ENCODE measurements at regions not wholly inside any gene's neighbourhood (a gene's known extent, or its start where the extent isn't known, plus 50 kb on each side); places are given as distances from the start of the nearest gene placed in this dataset.
"Not testable (repeated sequence)": the region's sequence is repeated elsewhere in the genome, so short reads cannot be mapped to it uniquely, and the experiment has no call there.

GRCh38 chrX:74251006-74251930 is 52.7 kb upstream of the ZCCHC13 start:
- no peak for DNase-seq

DNA sequence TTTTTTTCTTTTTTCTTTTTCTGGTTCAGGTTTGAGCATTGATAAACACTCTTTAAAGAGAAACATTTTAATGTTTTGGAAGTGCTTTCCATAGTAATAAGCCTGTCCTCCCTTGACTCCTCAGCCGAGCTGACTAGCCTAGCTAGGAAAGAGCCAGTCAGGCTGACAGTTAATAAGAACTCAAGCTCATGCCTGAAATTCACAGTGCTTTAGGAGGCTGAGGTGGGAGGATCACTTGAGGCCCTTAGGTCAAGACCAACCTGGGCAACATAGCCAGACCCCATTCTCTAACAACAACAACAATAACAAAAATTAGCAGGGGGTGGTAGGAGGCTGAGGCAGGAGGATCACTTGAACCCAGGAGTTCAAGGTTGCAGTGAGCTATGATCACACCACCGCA is 53.4 kb upstream of the ZCCHC13 start:
- DNase-seq, result no peak

DNA sequence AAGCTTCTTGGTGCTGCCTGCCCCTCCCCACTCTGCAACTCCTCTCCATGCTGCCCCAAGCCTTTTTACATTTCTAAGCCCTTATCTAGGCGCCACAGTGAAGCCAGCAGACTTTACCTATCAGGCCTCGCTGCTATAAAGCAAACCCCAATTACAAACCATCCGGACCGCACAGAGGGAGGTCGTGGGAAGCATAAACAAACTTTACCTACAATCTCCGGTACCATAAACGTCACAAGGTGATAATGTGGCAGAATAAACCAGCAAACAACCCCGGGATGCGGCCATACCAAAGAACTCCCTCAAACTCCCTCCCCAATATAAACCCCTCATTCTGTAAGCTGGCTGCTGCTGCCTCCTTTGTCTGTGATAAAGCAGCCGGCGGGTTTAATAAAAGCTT is 54.0 kb upstream of the ZCCHC13 start:
- no peak for DNase-seq

DNA sequence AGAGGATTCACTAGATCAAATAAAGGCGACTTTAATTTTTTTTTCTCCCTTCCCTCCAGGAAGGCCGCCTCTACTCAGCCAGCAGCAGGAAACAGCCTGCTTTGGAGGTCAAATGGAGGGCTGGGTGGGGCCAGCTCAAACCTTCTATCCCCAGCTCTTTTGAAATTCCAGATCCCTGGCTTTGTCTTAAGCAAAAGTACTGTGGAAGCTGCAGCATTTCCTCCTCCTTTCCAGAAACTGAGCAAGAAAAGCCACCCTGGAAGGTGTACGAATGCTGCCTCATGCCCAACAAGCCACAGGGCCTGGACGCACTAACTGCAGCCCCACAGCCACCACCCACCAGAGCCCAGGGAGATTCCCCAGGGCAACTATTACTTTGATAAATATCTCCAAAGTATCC is 55.1 kb upstream of the ZCCHC13 start:
- DNase-seq, result no peak

- no peak for DNase-seq
These were observed 57.5 kb upstream of the ZCCHC13 start for GRCh38 chrX:74246524-74246923.

- DNase-seq, result no peak
These were observed 61.4 kb upstream of the ZCCHC13 start for GRCh38 chrX:74242484-74243138.

- DNase-seq, result no peak
These were observed 61.9 kb upstream of the ZCCHC13 start for GRCh38 chrX:74242050-74242449.

GRCh38 chrX:74238771-74239170 is 65.2 kb upstream of the ZCCHC13 start:
- no peak for DNase-seq

- no peak for DNase-seq
These were observed 69.2 kb upstream of the ZCCHC13 start for GRCh38 chrX:74234818-74235217.

DNA sequence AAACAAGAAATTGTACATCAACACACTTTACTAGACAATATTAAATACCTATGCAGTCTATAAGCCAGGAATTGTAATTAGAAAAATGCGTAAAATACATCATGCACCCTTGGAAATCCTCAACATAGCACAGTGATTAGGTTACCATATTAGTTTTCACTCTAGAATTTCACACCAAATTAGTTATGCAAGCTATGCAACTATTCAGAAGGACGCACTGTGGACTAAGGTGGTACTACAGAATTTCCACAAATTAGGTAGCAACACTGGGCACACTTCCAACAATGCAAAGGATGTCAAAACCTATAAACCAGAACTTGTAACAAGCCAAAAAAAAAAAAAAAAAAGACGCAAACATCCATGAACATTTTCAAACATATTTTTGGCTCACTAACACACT is 71.1 kb upstream of the ZCCHC13 start:
- DNase-seq, result no peak

GRCh38 chrX:74231625-74232024 is 72.4 kb upstream of the ZCCHC13 start:
- no peak for DNase-seq

- DNase-seq, result no peak
These were observed 73.9 kb upstream of the ZCCHC13 start for GRCh38 chrX:74230094-74230493.

GRCh38 chrX:74225111-74225510 is 78.9 kb upstream of the ZCCHC13 start:
- no peak for DNase-seq

DNA sequence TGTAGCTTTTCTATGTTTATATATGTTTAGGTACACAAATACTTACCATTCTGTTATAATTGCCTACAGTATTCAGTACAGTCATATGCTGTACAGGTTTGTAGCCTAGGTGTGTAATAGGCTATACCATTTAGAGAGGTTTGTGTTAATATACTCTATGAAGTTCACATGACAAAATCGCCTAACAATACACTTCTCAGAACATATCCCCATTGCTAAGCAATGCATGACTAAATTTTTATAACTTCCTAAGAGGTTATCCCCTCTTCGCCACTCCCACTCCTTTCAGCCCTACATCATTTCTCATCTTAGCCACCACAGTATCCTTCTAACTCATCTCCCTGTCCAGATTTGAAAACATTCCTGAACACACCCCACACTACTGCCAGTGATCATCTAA is 83.7 kb upstream of the ZCCHC13 start:
- no peak for DNase-seq

DNA sequence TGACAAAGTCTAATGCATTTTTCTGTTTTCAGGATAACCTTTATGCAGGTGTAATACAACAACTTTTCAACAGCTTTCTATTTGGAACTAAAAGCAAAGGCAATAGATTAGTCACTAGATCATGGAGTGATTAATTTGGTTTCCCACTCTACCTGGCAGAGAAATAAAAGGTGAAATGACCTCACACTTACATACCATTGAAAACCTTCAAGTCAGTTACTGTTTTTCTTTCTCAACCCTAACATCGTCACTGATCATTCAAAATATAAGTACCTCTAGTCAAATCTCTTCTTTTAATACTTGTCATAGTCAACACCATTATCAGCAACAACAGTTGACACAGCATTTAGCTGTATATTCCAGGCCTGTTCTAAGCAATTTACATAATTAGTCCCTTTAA is 85.1 kb upstream of the ZCCHC13 start:
- no peak for DNase-seq

DNA sequence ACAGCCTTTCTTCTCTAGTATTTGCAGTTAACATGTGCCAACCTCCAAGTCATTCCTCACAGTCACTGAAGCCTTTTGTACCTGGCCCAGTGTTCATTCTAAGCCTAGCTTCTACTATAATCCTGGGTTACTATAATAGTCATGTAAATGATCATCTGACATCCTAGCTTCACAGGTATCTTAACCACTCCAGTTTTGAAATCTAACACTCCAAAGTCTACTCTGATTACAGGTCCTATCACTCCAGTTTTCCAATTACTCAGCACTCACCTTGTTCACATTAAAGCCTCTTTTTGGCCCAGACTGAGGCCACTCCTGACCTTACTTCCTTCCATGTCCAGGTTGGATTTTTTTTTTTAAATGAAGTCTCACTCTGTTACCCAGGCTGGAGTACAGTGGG is 87.6 kb upstream of the ZCCHC13 start:
- DNase-seq, result no peak

GRCh38 chrX:74211911-74212310 is 92.1 kb upstream of the ZCCHC13 start:
- DNase-seq, result no peak

- DNase-seq, result no peak
These were observed 96.4 kb upstream of the ZCCHC13 start for GRCh38 chrX:74207539-74207938.

GRCh38 chrX:74195605-74196004 is 108.4 kb upstream of the ZCCHC13 start:
- DNase-seq, result no peak

- DNase-seq, result no peak
These were observed 108.9 kb upstream of the ZCCHC13 start for GRCh38 chrX:74195120-74195519.

DNA sequence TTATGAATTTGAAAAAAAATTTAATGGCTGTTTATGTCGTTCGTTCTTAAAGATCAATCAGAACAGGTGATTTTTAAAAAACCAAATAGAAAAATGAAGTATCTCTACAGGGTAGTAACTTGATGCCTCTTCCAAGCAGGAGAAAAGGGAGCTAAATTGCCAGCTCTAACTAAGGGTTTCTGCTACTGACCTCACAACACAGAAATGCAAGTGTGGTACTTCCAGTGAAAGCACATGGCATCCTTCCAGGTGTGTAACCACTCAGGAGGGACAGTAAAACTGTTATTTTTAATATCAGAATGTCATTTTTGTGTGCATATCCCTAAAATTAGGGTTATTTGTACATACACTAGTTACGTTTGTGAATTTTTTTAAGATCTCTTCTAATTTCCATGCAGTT is 116.8 kb upstream of the ZCCHC13 start:
- DNase-seq, result no peak

DNA sequence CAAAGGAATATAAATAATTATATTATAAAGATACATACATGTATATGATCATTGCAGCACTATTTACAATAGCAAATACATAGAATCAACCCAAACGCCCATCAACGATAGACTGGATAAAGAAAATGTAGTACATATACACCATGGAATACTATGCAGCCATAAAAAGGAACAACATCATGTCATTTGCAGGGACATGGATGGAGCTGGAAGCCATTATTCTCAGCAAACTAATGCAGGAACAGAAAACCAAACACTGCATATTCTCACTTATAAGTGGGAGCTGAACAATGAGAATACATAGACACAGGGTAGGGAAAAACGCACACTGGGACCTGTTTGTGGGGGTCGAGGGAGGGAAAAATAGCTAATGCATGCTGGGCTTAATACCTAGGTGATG is 120.9 kb upstream of the ZCCHC13 start:
- DNase-seq, result not testable (repeated sequence)

DNA sequence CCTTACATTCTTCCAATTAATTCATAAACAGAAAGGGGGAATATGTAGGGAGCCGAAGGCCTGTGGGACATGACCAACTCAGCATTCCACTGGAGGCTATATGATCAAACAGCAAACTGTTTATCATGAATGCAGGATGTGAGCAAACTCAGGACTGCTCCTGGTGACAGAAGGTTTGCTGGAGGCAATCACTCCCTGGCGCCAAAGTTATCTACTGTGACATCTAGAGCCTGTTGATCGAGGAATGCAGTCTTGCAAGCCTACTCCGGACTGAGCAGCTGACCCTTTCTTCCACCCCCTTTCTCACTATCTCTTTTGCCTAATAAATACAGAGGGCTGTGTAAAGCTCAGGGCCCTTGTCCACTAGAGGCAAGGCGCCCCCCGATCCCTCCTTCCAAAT is 122.0 kb upstream of the ZCCHC13 start:
- not testable (repeated sequence) for DNase-seq

- DNase-seq, result no peak
These were observed 123.3 kb upstream of the ZCCHC13 start for GRCh38 chrX:74180716-74181115.

DNA sequence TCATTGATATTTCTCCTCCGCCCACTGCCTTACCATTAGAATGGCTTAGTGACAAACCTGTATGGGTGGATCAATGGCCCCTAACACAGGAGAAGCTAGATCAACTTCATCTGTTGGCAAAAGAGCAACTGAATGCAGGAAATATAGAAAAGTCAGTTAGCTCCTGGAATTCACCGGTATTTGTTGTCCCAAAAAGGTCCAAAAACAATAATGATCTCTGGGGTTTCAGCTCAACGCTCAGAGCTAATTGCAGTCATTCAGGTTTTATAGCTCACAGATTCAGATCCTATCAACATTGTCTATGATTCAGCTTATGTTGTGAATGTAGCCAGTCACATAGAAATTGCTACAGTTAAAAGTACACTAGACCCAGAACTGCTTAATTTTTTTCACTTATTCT is 124.0 kb upstream of the ZCCHC13 start:
- no peak for DNase-seq
